Esophagus muscularis mucosa (tissue), 4 donors: ENCODE measurements at regions not wholly inside any gene's neighbourhood (a gene's known extent, or its start where the extent isn't known, plus 50 kb on each side); places are given as distances from the start of the nearest gene placed in this dataset.

Experiments
- DNase-seq: peaks from one replicate; pipeline ENCODE4 v3.0.0-alpha.2; 2017; ENCODE audit errors: extremely low spot score
- H3K27ac ChIP-seq, 4 donors: fragments of 200-600 bp; sonication (generic); replicated peaks in 1 of 4; 1 replicate in 3 of 4; 2 replicates in 1 of 4; pipeline ENCODE4 v1.5.1; 2016 to 2019; ENCODE audit warnings: mild to moderate bottlenecking in 1 of 4
- H3K27me3 ChIP-seq, 4 donors: fragments of 200-600 bp; sonication (generic); one replicate each; pipeline versions ENCODE4 v1.5.1 to v1.6.0; 2016 to 2019
- H3K36me3 ChIP-seq, 4 donors: fragments of 200-600 bp; sonication (generic); one replicate each; pipeline ENCODE4 v1.5.1; 2016 to 2019
- H3K4me1 ChIP-seq, 4 donors: fragments of 200-600 bp; sonication (generic); one replicate each; pipeline ENCODE4 v1.5.1; 2016 to 2019
- H3K4me3 ChIP-seq, 4 donors: fragments of 200-600 bp; sonication (generic); 1 replicate in 2 of 4; 2 replicates in 2 of 4; pipeline ENCODE4 v1.5.1; 2016 to 2019; ENCODE audit warnings: mild to moderate bottlenecking in 4 of 4, moderate library complexity in 1 of 4
- H3K9me3 ChIP-seq, 4 donors: fragments of 200-600 bp; sonication (generic); 1 replicate in 3 of 4; 2 replicates in 1 of 4; pipeline ENCODE4 v1.5.1; 2016 to 2019
- EP300 ChIP-seq: sonication (generic); formaldehyde crosslinking; IDR thresholded peaks from one replicate; pipeline ENCODE4 v1.6.1; 2017; ENCODE audit warnings: antibody characterized with exemption
- POLR2A ChIP-seq: fragments of 450-650 bp; IDR thresholded peaks from one replicate; pipeline ENCODE4 v1.6.1; 2017; ENCODE audit warnings: antibody characterized with exemption, moderate library complexity, mild to moderate bottlenecking, low read depth
- POLR2AphosphoS5 ChIP-seq, 2 donors: sonication (generic); formaldehyde crosslinking; IDR thresholded peaks; one replicate each; pipeline ENCODE4 v1.6.1; 2017; ENCODE audit warnings: antibody characterized with exemption in 2 of 2
- WGBS: methylation state at CpG from one replicate; pipeline ENCODE4 v1.1.5; 2018; 5-methylcytosine and 5-hydroxymethylcytosine counted together
- intact Hi-C: fragments of 100-400 bp; cut with DNase I; formaldehyde crosslinking; loops from one replicate; pipeline ENCODE4 v1.15.1; 2023
- TF ChIP-seq, protein P1 (sequence below), 3 experiments: fragments of 200-600 bp in 2 of 3; fragments of 450-650 bp in 1 of 3; sonication (generic) in 2 of 3; IDR thresholded peaks; one replicate each; pipeline ENCODE4 v1.5.1; 2017 to 2019; ENCODE audit warnings: antibody characterized with exemption in 3 of 3, mild to moderate bottlenecking in 2 of 3, moderate library complexity in 1 of 3

DNA sequence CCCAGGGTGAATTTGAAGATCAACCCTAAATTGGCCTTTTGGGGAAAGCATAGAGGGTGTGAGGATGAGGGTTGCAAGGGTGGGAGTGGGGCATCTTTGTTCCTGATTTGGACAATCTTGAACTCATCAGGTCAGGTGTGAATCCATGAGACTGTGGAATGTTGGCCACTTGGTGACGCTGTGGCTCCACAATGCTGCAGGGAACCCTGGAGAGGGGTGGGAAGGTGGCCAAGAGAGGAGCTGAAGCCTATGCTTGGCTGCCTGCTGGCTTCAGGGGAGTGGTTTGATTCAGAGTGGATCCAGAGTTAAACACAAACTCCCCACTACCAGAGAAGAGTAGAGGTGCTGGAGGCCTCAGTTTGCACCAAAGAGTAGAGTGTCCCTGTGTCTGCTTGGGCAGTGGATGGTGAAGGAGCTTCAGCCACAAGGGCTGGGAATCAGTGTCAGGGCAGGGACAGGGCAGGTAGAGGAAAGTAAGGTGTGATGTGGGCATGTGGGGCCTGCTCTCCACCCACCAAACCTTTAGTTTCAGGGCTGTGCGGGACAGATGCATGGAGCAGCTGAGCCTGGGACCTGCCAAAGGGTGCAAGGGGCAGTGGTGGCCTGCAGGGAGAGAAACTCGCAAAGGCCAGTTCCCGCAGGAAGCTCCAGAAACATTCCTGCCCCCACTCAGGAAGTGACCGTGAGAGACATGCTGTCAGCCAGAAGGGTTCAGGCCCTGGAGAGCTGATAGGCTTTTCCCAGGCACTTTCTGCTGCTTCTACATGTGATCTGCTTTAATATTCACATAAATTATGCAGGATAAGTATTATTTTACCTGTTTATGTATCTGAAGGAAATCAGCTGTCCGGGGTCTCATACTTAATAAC, 81.0 kb upstream of the PRSS58 start:
- Histone ChIP-seq H3K4me3 (no peak overlapping the region), H3K27me3 (peaks cover 0 to 16% (median 0%) of the 10 kb centered on the region in 4 donors), H3K27ac (no peak overlapping the region), H3K9me3 (no peaks in the 10 kb centered on the region), H3K4me1 (no peaks in the 10 kb centered on the region), H3K36me3 (no peaks in the 10 kb centered on the region)
- no peak for DNase-seq
- intact Hi-C loops: no loop called here
- 63% methylated on average over 5 of the region's 6 CpGs for WGBS
- TF ChIP-seq, protein P1, sequence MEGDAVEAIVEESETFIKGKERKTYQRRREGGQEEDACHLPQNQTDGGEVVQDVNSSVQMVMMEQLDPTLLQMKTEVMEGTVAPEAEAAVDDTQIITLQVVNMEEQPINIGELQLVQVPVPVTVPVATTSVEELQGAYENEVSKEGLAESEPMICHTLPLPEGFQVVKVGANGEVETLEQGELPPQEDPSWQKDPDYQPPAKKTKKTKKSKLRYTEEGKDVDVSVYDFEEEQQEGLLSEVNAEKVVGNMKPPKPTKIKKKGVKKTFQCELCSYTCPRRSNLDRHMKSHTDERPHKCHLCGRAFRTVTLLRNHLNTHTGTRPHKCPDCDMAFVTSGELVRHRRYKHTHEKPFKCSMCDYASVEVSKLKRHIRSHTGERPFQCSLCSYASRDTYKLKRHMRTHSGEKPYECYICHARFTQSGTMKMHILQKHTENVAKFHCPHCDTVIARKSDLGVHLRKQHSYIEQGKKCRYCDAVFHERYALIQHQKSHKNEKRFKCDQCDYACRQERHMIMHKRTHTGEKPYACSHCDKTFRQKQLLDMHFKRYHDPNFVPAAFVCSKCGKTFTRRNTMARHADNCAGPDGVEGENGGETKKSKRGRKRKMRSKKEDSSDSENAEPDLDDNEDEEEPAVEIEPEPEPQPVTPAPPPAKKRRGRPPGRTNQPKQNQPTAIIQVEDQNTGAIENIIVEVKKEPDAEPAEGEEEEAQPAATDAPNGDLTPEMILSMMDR (IDR thresholded peaks at IDR 0.05): no peak
- TF ChIP-seq EP300: no peak
- no peak for TF ChIP-seq POLR2A
- no peak for TF ChIP-seq POLR2AphosphoS5 (IDR thresholded peaks at IDR 0.05)

DNA sequence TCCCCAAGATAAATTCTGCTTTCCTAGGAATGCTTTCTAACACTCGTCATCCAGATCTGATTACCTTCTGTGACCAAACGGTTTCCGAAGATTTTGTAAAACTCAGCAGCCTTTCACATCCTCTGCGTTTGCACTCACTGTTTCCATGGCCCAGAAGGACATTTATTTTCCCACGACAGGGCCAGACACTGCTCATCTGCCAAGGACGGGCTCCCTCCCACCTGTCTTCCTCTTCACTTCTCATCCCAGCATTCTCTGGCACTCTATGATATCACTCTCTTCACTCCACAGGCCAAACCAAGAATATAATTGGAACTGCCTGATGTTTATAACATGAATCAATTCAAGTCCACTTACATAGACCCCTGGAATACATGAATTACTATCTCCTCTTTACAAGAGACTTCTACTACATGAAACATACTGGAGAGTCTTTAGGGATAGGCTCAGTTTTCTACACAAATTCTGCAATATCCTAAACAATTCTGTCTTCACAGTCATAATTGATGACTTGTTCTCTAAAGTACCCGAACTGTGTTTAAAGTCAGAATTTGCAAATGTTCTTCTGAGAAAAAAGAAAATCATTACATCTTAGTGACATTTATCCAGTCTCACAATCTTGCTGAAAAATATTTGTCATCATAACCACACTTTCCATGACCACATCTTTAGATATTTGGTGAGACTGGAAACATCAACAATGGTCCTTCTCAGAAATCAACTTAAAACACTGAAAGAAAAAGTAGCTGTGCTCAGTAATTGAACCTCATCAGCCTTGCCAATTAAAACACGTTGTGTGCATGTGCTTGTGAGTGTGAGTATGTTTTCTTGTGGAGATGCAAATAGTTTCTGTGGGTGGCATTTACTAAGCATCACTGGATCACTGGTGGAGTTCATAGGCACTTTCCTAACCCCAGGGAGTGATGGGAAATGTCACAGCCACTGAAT, 79.5 kb upstream of the PRSS58 start:
- Histone ChIP-seq H3K4me3 (no peak overlapping the region), H3K9me3 (no peaks in the 10 kb centered on the region), H3K36me3 (no peaks in the 10 kb centered on the region), H3K4me1 (no peaks in the 10 kb centered on the region), H3K27me3 (peaks cover 0 to 16% (median 0%) of the 10 kb centered on the region in 4 donors), H3K27ac (no peak overlapping the region)
- 43% methylated on average over 8 of the region's 8 CpGs for WGBS
- TF ChIP-seq EP300: no peak
- no peak for TF ChIP-seq POLR2AphosphoS5 (IDR thresholded peaks at IDR 0.05)
- TF ChIP-seq, protein P1 (IDR thresholded peaks at IDR 0.05): no peak
- no peak for TF ChIP-seq POLR2A
- DNase-seq: no peak
- intact Hi-C loops: no loop called here

DNA sequence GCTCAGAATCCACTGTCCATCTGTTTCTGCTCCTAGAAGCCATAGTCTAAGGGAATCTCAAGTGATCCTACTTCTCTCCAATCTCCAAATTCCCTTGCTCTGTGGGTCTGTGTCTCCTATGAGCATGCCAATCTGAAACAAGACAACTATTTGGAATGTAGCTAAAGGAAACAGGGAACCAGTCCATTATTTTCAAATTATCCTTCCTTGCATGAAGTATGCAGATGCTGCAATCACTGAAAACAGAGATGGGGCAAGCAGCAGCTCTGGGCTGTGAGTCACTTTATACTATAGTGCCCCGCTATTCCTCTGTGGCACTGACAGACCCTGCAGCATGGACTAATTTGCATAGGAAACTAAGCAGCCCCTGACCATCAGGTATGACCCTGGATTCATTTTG, 76.9 kb upstream of the PRSS58 start:
- no peak for TF ChIP-seq POLR2AphosphoS5 (IDR thresholded peaks at IDR 0.05)
- TF ChIP-seq POLR2A: no peak
- no peak for TF ChIP-seq EP300
- TF ChIP-seq, protein P1 (IDR thresholded peaks at IDR 0.05): no peak
- 79% methylated on average over 1 of the region's 1 CpG for WGBS
- intact Hi-C loops: no loop called here

DNA sequence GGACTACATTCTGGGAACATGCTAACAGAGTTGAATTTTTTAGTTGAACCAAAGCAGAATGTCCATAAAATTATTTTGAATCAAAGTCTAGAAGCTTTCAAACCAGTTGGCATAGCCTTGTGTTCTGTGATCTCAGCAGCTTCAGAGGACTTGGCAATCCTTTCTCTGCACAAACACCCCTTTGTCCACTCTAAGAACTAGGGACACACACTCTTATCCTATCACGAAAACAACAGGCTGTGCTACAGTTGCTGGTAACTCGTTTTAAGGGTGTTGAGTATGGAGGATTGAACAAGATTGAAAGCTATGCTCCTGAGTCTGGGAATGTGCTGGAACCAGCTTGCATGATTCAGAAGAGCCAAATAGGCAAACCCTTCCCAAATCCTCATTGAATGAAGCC, 76.4 kb upstream of the PRSS58 start:
- intact Hi-C loops: no loop called here
- DNase-seq: no peak
- TF ChIP-seq, protein P1 (IDR thresholded peaks at IDR 0.05): no peak
- no peak for TF ChIP-seq POLR2A
- no peak for TF ChIP-seq EP300
- Histone ChIP-seq H3K27me3 (peaks cover 0 to 17% (median 0%) of the 10 kb centered on the region in 4 donors), H3K27ac (no peak overlapping the region), H3K9me3 (no peaks in the 10 kb centered on the region), H3K36me3 (no peaks in the 10 kb centered on the region), H3K4me3 (no peak overlapping the region), H3K4me1 (no peaks in the 10 kb centered on the region)
- WGBS: 76% methylated on average over 2 of the region's 2 CpGs

More for the DNA sequence above, 76.9 kb upstream of the PRSS58 start:
- Histone ChIP-seq H3K27ac (no peak overlapping the region), H3K9me3 (no peaks in the 10 kb centered on the region), H3K27me3 (peaks cover 0 to 19% (median 0%) of the 10 kb centered on the region in 4 donors), H3K4me1 (no peaks in the 10 kb centered on the region), H3K4me3 (no peak overlapping the region), H3K36me3 (no peaks in the 10 kb centered on the region)
- DNase-seq: no peak
